GM23338 (cell line): ENCODE measurements at regions not wholly inside any gene's neighbourhood (a gene's known extent, or its start where the extent isn't known, plus 50 kb on each side); places are given as distances from the start of the nearest gene placed in this dataset.

ENCODE experiments used
- ATAC-seq: fragments of 200-7000 bp; cut with Tn5 transposase; 3 replicates; pipeline ENCODE4 v1.9.1; 2020
- DNase-seq: peaks from one replicate; pipeline ENCODE4 v3.0.0-alpha.2; 2015; ENCODE audit warnings: low spot score
- H2AFZ ChIP-seq: fragments of 200-600 bp; sonication (generic); 2 replicates; pipeline ENCODE4 v1.8.0; 2016; ENCODE audit warnings: antibody characterized with exemption, mild to moderate bottlenecking, moderate library complexity
- H3F3A ChIP-seq: fragments of 200-600 bp; sonication (generic); replicated peaks from 2 replicates; pipeline ENCODE4 v1.8.0; 2017; ENCODE audit warnings: antibody characterized with exemption, mixed run types, low read depth
- H3K27ac ChIP-seq: fragments of 200-600 bp; sonication (generic); 2 replicates; pipeline ENCODE4 v1.6.1; 2016; ENCODE audit warnings: low read depth
- H3K27me3 ChIP-seq: fragments of 200-600 bp; sonication (generic); 2 replicates; pipeline ENCODE4 v1.8.0; 2016; ENCODE audit warnings: mild to moderate bottlenecking, mixed run types, moderate library complexity; ENCODE audit not compliant: insufficient read depth
- H3K36me3 ChIP-seq: fragments of 200-600 bp; sonication (generic); 2 replicates; pipeline ENCODE4 v1.8.0; 2016; ENCODE audit warnings: mild to moderate bottlenecking; ENCODE audit not compliant: insufficient read depth
- H3K4me1 ChIP-seq: fragments of 200-600 bp; sonication (generic); 2 replicates; pipeline ENCODE4 v1.8.0; 2016; ENCODE audit warnings: mild to moderate bottlenecking, moderate library complexity; ENCODE audit not compliant: insufficient read depth
- H3K4me2 ChIP-seq: fragments of 200-600 bp; sonication (generic); 2 replicates; pipeline ENCODE4 v1.7.1; 2017; ENCODE audit warnings: mixed run types
- H3K4me3 ChIP-seq: fragments of 200-600 bp; sonication (generic); 2 replicates; pipeline ENCODE4 v1.6.1; 2016; ENCODE audit warnings: mixed run types
- H3K79me2 ChIP-seq: fragments of 200-600 bp; sonication (generic); replicated peaks from 2 replicates; pipeline ENCODE4 v1.8.0; 2017; ENCODE audit warnings: mild to moderate bottlenecking; ENCODE audit not compliant: insufficient read depth
- H3K9me2 ChIP-seq: fragments of 200-600 bp; sonication (generic); 2 replicates; pipeline ENCODE4 v1.8.0; 2017; ENCODE audit not compliant: insufficient read depth
- H4K20me1 ChIP-seq: fragments of 200-600 bp; sonication (generic); replicated peaks from 2 replicates; pipeline ENCODE4 v1.8.0; 2017; ENCODE audit warnings: mild to moderate bottlenecking; ENCODE audit not compliant: insufficient read depth
- H3K27ac Mint-ChIP-seq: 2 replicates; pipeline ENCODE4 v1.8.0; 2020; ENCODE audit warnings: inconsistent platforms, mild to moderate bottlenecking, moderate library complexity, mixed read lengths
- H3K27me3 Mint-ChIP-seq: 3 replicates; pipeline ENCODE4 v1.8.0; 2022; ENCODE audit warnings: low read depth, mild to moderate bottlenecking, moderate library complexity, mixed read lengths, inconsistent platforms; ENCODE audit not compliant: insufficient read depth, poor library complexity
- H3K36me3 Mint-ChIP-seq: 3 replicates; pipeline ENCODE4 v1.8.0; 2021; ENCODE audit warnings: low read depth, mild to moderate bottlenecking, inconsistent platforms, moderate library complexity, mixed read lengths
- H3K4me1 Mint-ChIP-seq: 3 replicates; pipeline ENCODE4 v1.8.0; 2020; ENCODE audit warnings: mild to moderate bottlenecking, inconsistent platforms, mixed read lengths
- H3K4me3 Mint-ChIP-seq: 3 replicates; pipeline ENCODE4 v1.8.0; 2021; ENCODE audit warnings: moderate library complexity, mild to moderate bottlenecking, inconsistent platforms, mixed read lengths
- H3K9me3 Mint-ChIP-seq: 3 replicates; pipeline ENCODE4 v1.8.0; 2020; ENCODE audit warnings: moderate library complexity, mild to moderate bottlenecking, inconsistent platforms, mixed read lengths
- CREB1 ChIP-seq: fragments of 250-450 bp; sonication (Bioruptor Pico); IDR thresholded peaks from 2 replicates; pipeline ENCODE4 v1.5.0; 2020; ENCODE audit warnings: low read depth, mild to moderate bottlenecking, moderate library complexity
- EZH2 ChIP-seq: fragments of 200-600 bp; sonication (generic); IDR thresholded peaks from one replicate; pipeline ENCODE4 v1.8.0; 2017; ENCODE audit warnings: antibody characterized with exemption, mild to moderate bottlenecking, low read depth; ENCODE audit not compliant: unreplicated experiment
- JUNB ChIP-seq: IDR thresholded peaks from one replicate; pipeline ENCODE4 v1.6.1; 2016; ENCODE audit warnings: antibody characterized with exemption; ENCODE audit not compliant: unreplicated experiment
- STAT1 ChIP-seq: IDR thresholded peaks from one replicate; pipeline ENCODE4 v1.6.1; 2016; ENCODE audit warnings: antibody characterized with exemption; ENCODE audit not compliant: unreplicated experiment
- ZNF114 ChIP-seq: fragments of 250-450 bp; sonication (Bioruptor Pico); IDR thresholded peaks from 2 replicates; pipeline ENCODE4 v1.5.0; 2020; ENCODE audit warnings: mild to moderate bottlenecking, moderate library complexity
- ZNF331 ChIP-seq: fragments of 250-450 bp; sonication (Bioruptor Pico); IDR thresholded peaks from 2 replicates; pipeline ENCODE4 v1.5.0; 2020; ENCODE audit warnings: low read depth, mild to moderate bottlenecking, moderate library complexity
- TF ChIP-seq, protein P1 (sequence below): fragments of 250-450 bp; sonication (Bioruptor Pico); IDR thresholded peaks from 2 replicates; pipeline ENCODE4 v1.5.0; 2020; ENCODE audit warnings: mild to moderate bottlenecking, moderate library complexity
- TF ChIP-seq, protein P2 (sequence below): IDR thresholded peaks from 2 replicates; pipeline ENCODE4 v1.6.1; 2016; ENCODE audit warnings: antibody characterized with exemption
- TF ChIP-seq, protein P3 (sequence below): IDR thresholded peaks from one replicate; pipeline ENCODE4 v1.6.1; 2018; ENCODE audit warnings: antibody characterized with exemption; ENCODE audit not compliant: unreplicated experiment

DNA sequence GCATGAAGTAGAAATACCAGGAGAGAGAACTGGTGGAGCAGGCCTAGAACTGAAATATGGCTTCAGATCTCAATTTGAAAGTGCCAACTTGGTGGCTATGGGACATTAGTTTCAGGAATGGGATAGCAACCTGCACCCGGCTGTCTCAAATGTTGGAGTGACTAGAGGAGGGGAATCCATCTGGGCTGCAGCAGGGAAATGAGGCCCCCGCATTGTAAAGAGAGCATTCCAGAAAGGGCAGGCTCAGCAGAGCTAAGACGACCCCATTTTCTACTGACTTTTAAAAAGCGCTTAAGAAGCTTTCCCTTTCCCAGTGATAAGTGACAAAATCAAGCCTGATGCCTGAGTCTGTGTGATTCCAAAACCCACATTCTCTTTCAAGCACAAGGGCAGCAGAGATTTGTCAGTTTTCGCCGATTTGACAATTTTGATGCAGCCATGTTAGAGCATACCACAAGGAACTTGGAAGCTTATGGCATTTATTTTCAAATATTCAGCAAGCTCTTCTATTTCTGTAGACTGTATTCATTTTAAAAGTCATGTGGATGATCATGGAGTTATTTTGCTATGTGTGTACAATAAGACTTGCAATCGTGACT, 119.8 kb upstream of the ARHGAP28 start (continued):
- TF ChIP-seq, protein P1, sequence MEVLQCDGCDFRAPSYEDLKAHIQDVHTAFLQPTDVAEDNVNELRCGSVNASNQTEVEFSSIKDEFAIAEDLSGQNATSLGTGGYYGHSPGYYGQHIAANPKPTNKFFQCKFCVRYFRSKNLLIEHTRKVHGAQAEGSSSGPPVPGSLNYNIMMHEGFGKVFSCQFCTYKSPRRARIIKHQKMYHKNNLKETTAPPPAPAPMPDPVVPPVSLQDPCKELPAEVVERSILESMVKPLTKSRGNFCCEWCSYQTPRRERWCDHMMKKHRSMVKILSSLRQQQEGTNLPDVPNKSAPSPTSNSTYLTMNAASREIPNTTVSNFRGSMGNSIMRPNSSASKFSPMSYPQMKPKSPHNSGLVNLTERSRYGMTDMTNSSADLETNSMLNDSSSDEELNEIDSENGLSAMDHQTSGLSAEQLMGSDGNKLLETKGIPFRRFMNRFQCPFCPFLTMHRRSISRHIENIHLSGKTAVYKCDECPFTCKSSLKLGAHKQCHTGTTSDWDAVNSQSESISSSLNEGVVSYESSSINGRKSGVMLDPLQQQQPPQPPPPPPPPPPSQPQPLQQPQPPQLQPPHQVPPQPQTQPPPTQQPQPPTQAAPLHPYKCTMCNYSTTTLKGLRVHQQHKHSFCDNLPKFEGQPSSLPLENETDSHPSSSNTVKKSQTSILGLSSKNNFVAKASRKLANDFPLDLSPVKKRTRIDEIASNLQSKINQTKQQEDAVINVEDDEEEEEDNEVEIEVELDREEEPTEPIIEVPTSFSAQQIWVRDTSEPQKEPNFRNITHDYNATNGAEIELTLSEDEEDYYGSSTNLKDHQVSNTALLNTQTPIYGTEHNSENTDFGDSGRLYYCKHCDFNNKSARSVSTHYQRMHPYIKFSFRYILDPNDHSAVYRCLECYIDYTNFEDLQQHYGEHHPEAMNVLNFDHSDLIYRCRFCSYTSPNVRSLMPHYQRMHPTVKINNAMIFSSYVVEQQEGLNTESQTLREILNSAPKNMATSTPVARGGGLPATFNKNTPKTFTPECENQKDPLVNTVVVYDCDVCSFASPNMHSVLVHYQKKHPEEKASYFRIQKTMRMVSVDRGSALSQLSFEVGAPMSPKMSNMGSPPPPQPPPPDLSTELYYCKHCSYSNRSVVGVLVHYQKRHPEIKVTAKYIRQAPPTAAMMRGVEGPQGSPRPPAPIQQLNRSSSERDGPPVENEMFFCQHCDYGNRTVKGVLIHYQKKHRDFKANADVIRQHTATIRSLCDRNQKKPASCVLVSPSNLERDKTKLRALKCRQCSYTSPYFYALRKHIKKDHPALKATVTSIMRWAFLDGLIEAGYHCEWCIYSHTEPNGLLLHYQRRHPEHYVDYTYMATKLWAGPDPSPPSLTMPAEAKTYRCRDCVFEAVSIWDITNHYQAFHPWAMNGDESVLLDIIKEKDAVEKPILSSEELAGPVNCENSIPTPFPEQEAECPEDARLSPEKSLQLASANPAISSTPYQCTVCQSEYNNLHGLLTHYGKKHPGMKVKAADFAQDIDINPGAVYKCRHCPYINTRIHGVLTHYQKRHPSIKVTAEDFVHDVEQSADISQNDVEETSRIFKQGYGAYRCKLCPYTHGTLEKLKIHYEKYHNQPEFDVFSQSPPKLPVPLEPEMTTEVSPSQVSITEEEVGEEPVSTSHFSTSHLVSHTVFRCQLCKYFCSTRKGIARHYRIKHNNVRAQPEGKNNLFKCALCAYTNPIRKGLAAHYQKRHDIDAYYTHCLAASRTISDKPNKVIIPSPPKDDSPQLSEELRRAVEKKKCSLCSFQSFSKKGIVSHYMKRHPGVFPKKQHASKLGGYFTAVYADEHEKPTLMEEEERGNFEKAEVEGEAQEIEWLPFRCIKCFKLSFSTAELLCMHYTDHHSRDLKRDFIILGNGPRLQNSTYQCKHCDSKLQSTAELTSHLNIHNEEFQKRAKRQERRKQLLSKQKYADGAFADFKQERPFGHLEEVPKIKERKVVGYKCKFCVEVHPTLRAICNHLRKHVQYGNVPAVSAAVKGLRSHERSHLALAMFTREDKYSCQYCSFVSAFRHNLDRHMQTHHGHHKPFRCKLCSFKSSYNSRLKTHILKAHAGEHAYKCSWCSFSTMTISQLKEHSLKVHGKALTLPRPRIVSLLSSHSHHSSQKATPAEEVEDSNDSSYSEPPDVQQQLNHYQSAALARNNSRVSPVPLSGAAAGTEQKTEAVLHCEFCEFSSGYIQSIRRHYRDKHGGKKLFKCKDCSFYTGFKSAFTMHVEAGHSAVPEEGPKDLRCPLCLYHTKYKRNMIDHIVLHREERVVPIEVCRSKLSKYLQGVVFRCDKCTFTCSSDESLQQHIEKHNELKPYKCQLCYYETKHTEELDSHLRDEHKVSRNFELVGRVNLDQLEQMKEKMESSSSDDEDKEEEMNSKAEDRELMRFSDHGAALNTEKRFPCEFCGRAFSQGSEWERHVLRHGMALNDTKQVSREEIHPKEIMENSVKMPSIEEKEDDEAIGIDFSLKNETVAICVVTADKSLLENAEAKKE = no peak
- TF ChIP-seq JUNB (no peak), ZNF114 (CRISPR knock-in tag) (no peak), CREB1 (CRISPR knock-in tag) (no peak)
- TF ChIP-seq, protein P2, sequence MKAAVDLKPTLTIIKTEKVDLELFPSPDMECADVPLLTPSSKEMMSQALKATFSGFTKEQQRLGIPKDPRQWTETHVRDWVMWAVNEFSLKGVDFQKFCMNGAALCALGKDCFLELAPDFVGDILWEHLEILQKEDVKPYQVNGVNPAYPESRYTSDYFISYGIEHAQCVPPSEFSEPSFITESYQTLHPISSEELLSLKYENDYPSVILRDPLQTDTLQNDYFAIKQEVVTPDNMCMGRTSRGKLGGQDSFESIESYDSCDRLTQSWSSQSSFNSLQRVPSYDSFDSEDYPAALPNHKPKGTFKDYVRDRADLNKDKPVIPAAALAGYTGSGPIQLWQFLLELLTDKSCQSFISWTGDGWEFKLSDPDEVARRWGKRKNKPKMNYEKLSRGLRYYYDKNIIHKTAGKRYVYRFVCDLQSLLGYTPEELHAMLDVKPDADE = no peak

DNA sequence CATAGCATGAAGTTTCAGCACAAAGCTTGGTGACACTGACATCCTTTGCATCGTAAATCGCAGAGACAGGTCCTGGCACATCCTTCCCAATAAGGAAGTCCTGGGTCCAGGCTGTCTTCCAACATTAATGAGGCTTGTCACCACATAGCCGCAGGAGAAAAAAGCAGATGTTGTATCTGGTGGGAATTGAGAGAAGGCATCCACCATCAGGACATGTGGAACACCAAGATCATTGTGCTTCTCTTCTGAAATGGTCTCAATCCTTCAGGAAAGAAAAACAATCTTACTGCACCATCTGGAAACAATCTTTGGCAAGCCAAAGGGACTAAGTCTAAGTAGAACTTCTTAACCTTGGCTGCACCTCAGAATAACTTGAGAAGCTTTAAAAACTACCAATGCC, 119.0 kb upstream of the ARHGAP28 start:
- Histone ChIP-seq H3K27me3 (no peaks in the 10 kb centered on the region), H3K27ac (no peak overlapping the region), H3F3A (no peaks in the 10 kb centered on the region), H3K4me1 (peaks cover 21% of the 10 kb centered on the region), H3K4me3 (no peak overlapping the region), H2AFZ (peak overlapping the region; percentile 72; the same call in 1 of the 2 replicates), H3K9me2 (peaks cover 20% of the 10 kb centered on the region), H3K36me3 (no peaks in the 10 kb centered on the region), H4K20me1 (no peaks in the 10 kb centered on the region), H3K4me2 (no peak overlapping the region), H3K79me2 (no peaks in the 10 kb centered on the region)
- H3K9me3 Mint-ChIP-seq = peaks cover 14% of the 10 kb centered on the region
- ATAC-seq (no peak), DNase-seq (no peak)
- peaks cover 23% of the 10 kb centered on the region for H3K36me3 Mint-ChIP-seq
- H3K4me1 Mint-ChIP-seq = peaks cover 33% of the 10 kb centered on the region
- no peak overlapping the region for H3K27ac Mint-ChIP-seq
- H3K27me3 Mint-ChIP-seq = peaks cover 6% of the 10 kb centered on the region
- no peak overlapping the region for H3K4me3 Mint-ChIP-seq
- TF ChIP-seq ZNF331 (CRISPR knock-in tag) (no peak), JUNB (no peak), STAT1 (no peak), CREB1 (CRISPR knock-in tag) (no peak), EZH2 (no peak)
- TF ChIP-seq, protein P3, sequence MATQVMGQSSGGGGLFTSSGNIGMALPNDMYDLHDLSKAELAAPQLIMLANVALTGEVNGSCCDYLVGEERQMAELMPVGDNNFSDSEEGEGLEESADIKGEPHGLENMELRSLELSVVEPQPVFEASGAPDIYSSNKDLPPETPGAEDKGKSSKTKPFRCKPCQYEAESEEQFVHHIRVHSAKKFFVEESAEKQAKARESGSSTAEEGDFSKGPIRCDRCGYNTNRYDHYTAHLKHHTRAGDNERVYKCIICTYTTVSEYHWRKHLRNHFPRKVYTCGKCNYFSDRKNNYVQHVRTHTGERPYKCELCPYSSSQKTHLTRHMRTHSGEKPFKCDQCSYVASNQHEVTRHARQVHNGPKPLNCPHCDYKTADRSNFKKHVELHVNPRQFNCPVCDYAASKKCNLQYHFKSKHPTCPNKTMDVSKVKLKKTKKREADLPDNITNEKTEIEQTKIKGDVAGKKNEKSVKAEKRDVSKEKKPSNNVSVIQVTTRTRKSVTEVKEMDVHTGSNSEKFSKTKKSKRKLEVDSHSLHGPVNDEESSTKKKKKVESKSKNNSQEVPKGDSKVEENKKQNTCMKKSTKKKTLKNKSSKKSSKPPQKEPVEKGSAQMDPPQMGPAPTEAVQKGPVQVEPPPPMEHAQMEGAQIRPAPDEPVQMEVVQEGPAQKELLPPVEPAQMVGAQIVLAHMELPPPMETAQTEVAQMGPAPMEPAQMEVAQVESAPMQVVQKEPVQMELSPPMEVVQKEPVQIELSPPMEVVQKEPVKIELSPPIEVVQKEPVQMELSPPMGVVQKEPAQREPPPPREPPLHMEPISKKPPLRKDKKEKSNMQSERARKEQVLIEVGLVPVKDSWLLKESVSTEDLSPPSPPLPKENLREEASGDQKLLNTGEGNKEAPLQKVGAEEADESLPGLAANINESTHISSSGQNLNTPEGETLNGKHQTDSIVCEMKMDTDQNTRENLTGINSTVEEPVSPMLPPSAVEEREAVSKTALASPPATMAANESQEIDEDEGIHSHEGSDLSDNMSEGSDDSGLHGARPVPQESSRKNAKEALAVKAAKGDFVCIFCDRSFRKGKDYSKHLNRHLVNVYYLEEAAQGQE = no peak
